ENCODE measurements at regions not wholly inside any gene's neighbourhood (a gene's known extent, or its start where the extent isn't known, plus 50 kb on each side); places are given as distances from the start of the nearest gene placed in this dataset.
"Not testable (repeated sequence)": the region's sequence is repeated elsewhere in the genome, so short reads cannot be mapped to it uniquely, and the experiment has no call there.

- no peak for DNase-seq (ENCODE audit: low read depth)
These were observed 1941.1 kb upstream of the CDH6 start for GRCh38 chr5:29252390-29252789.

DNA sequence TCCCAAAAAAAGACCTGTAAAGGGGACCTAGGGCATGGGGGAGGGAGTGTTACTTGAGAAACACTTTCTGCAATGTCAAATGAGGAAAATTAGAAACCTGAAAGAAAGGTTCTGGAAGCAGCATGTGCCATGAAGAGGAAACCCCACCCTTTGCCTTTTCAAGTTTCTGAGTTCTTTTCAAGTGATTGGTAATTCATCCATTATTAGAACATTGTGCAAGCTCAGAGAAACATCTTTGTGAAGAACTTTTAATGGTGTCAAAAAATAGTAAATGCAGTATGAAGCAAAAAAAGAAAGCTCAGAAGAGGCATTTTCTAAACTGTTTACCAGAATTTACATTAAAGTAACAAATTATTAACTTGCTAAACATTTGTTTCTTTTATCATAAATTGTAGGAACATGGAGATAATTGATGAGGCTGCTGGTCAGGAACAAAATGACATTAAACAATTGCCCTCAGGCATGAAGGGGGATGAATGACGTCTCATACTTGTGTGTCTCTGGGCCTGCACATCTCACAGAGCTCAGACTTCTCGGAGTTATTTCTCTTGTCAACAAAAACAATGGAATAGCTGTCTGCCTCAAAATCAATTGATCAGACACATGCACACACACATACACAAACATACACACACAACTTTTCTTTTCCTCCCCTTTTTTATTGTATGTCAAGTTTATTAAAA lies 1946.0 kb upstream of the CDH6 start:
- DNase-seq (ENCODE audit: low read depth) = no peak

DNA sequence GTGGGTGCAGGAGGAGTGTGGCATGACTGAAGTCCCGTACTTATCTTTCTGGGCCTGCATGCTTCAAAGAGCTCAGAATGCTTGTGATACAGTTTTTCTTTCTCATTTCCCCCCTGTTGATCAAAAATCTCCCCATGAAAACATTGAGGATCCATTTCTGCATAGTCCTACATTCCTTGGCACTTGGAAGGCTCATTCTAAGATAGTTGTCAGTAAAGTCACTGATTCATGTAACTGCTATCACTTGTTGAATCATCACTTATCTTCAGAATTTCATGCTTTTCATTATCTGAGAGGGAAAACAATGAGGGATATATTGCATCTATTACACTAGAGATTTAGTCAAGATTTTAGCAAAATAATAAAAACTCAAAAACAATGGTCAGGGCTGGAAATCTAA lies 1953.1 kb upstream of the CDH6 start:
- DNase-seq (ENCODE audit: low read depth) = no peak

- DNase-seq (ENCODE audit: low read depth) = no peak
These were observed 1953.9 kb upstream of the CDH6 start for GRCh38 chr5:29239606-29240005.

- no peak for DNase-seq (ENCODE audit: low read depth)
These were observed 1955.4 kb upstream of the CDH6 start for GRCh38 chr5:29238115-29238514.

- DNase-seq (ENCODE audit: low read depth) = no peak
These were observed 1962.3 kb upstream of the CDH6 start for GRCh38 chr5:29231154-29231553.

- no peak for DNase-seq (ENCODE audit: low read depth)
These were observed 1962.9 kb upstream of the CDH6 start for GRCh38 chr5:29230591-29230990.

DNA sequence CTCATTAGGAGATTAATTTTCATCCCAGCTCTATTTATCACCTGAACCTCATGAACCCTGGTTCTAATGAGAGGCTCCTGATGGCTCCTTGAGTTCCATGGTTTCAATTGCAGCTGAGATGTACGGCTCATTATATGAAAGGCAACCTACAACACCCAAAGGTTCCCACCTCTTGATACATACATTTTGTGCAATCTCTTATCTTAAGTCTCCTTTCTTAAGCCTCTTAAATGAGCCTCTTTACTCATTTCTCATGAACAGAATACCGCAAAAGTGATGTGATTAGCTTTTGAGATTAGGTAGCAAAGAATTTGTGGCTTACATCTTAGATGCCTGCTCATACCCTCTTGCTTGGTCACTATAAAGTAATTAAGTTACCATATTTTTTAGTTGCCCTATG lies 1964.0 kb upstream of the CDH6 start:
- DNase-seq (ENCODE audit: low read depth) = no peak

DNA sequence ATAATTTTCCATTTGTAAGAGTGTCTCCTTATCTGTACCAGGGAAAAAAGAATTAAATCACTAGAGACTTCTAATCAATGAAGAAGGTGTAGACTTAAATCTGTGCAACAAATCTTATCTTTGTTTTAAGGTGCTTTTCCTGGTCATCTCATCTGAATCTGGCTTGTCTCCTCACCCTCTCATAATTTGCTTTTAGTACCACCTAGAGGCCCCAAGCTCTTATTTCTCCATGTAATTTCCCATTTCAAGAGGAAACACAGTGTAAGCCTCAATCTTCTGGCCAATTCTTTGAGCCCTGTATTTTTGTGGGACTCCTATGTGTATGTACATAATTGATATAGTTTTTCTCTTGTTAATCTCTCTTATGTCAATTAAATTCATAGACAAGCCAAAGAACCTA lies 1975.3 kb upstream of the CDH6 start:
- DNase-seq (ENCODE audit: low read depth) = no peak

DNA sequence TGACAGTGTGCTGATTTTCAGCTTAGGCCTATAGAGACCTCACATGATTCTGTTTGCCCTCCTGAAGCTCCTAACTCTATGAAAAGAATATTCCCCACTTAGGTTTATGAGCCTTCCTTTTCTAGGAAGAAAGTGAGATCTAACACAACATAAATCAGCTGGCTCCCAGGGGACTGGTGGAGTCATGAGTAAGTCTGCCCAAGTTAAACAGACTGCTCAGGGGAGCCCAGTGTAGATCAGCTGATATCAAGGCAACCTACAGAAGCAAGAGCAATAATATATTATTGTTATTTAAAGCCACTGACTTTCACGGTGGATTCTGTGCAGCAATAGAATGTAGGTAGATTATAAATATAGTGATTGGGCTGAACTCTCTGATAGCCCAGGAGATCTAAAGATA lies 1978.6 kb upstream of the CDH6 start:
- no peak for DNase-seq (ENCODE audit: low read depth)

DNA sequence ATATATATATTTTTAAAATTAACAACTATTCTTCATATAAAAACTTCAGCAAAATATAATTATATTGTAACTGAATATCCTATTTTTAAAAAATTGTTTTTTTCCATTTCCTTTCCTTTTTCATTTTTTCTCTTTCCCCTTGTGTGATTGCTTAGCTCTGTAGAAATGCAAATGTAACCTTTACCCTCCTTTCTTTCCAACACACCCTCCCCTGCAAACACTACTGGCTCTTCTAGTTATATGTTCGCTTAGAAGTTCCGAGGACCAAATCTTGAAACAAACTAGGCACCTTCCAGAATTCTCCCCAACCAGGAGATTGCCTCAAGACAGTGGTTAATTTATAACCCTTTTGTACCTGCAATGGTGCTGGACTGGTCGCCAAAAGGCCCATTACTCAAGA lies 1980.0 kb upstream of the CDH6 start:
- DNase-seq (ENCODE audit: low read depth) = no peak

- peak; percentile 85 for DNase-seq (ENCODE audit: low read depth)
These were observed 1985.5 kb upstream of the CDH6 start for GRCh38 chr5:29208024-29208423.

- DNase-seq (ENCODE audit: low read depth) = no peak
These were observed 1990.4 kb upstream of the CDH6 start for GRCh38 chr5:29203049-29203448.

GRCh38 chr5:29197631-29198454 lies 1995.6 kb upstream of the CDH6 start:
- DNase-seq (ENCODE audit: low read depth) = peak; percentile 67

- no peak for DNase-seq (ENCODE audit: low read depth)
These were observed 1999.5 kb upstream of the CDH6 start for GRCh38 chr5:29193972-29194371.

DNA sequence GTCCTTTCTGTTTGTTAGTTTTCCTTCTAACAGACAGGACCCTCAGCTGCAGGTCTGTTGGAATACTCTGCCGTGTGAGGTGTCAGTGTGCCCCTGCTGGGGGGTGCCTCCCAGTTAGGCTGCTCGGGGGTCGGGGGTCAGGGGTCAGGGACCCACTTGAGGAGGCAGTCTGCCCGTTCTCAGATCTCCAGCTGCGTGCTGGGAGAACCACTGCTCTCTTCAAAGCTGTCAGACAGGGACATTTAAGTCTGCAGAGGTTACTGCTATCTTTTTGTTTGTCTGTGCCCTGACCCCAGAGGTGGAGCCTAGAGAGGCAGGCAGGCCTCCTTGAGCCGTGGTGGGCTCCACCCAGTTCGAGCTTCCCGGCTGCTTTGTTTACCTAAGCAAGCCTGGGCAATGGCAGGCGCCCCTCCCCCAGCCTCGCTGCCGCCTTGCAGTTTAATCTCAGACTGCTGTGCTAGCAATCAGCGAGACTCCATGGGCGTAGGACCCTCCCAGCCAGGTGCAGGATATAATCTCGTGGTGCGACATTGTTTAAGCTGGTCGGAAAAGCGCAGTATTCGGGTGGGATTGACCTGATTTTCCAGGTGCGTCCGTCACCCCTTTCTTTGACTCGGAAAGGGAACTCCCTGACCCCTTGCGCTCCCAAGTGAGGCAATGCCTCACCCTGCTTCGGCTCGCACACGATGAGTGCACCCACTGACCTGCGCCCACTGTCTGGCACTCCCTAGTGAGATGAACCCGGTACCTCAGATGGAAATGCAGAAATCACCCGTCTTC lies 2002.0 kb upstream of the CDH6 start:
- DNase-seq (ENCODE audit: low read depth) = not testable (repeated sequence)

- not testable (repeated sequence) for DNase-seq (ENCODE audit: low read depth)
These were observed 2003.1 kb upstream of the CDH6 start for GRCh38 chr5:29190398-29190797.

- DNase-seq (ENCODE audit: low read depth) = not testable (repeated sequence)
These were observed 2007.1 kb upstream of the CDH6 start for GRCh38 chr5:29186380-29186779.

DNA sequence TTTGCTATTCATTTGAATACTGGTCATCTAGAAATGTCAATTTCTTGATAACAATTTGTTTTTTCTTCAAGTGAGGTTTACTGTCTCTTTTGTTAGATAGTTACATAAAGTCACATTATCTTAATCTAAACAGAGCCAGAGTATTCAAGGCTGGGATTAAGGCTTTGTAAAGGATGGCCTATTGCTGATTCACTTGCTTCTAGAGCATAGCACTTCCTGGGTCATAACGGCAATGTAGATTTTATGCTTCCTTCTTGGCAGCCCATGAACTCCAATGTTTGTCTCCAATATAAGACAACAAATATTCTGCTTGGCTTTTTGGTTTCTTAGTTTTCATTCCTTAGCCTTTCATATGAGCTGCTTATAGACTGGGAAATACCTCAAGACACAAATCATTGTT lies 2007.9 kb upstream of the CDH6 start:
- no peak for DNase-seq (ENCODE audit: low read depth)

DNA sequence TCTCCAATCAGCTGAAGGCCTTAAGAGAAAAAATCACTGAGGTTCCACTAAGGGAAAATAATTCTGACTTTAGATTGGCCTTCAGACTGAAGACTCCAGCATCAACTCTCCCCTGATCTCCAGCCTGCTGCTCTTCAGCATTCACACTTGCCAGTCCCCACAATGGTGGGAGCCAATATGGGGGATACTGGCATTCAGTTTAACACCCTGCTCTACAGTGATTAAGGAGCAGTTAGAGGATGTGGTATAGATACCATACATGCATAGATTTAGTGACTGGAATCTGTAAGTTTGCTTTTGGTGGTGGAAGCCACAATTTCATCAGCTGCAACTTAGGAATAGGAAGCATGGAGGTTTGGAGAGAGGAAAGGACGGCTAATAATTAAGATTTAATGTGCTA lies 2017.7 kb upstream of the CDH6 start:
- DNase-seq (ENCODE audit: low read depth) = no peak

GRCh38 chr5:29170599-29170998 lies 2022.9 kb upstream of the CDH6 start:
- DNase-seq (ENCODE audit: low read depth) = no peak

DNA sequence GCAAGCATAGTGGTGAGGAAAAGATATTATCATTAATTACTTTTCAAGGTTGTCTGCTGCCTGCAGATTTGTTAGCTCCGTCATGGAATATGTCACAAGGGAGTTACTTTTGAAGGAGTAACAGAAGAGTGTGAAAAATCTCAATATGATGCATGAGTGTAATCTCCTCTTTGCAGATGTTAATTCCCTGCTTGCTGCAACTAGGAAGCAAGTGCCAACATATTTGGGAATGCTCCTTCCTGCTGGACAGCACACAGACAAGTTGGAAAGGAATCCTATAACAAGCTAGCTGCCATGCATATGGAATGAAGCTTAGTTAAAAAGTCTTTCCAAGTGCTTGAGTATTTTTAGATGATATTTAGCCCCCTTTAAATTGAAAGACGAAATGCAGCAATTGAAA lies 2023.6 kb upstream of the CDH6 start:
- no peak for DNase-seq (ENCODE audit: low read depth)

DNA sequence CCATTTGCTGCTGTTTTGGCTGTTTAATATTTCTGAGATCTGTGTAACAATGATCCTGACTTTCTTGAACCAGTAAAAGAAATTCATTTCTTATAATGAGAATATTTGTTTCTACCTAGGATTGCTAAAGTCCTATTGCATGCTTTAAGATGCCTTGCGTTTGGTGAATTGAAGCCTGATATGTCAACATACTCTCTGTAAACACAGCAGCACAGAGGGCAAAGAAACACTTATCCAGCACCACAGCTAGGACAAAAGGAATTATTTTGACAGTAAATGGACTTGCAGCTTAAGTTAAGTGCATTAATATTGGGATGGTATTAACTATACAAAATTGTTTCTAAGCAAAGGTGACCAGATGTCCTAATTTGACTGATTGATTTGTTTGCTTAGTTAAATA lies 2031.2 kb upstream of the CDH6 start:
- no peak for DNase-seq (ENCODE audit: low read depth)
